Cardiac fibroblast (primary cell): ENCODE measurements at regions not wholly inside any gene's neighbourhood (a gene's known extent, or its start where the extent isn't known, plus 50 kb on each side); places are given as distances from the start of the nearest gene placed in this dataset.

Experiments
- DNase-seq, 2 donors: peaks; one replicate each; pipeline versions ENCODE4 v3.0.0 to v3.0.0-alpha.2; 2010; ENCODE audit warnings: low read depth in 2 of 2
- H3K4me3 ChIP-seq, 2 donors: replicated peaks in 1 of 2; 1 replicate in 1 of 2; 2 replicates in 1 of 2; pipeline ENCODE4 v1.5.1; 2011; ENCODE audit warnings: low read depth in 2 of 2, low read length in 2 of 2, mild to moderate bottlenecking in 2 of 2, moderate library complexity in 1 of 2
- CTCF ChIP-seq: IDR thresholded peaks from one replicate; pipeline ENCODE4 v1.5.1; 2011; ENCODE audit warnings: low read depth, mild to moderate bottlenecking, low read length, inconsistent platforms

GRCh38 chr18:65056575-65056974, 694.2 kb upstream of the CDH7 start:
- TF ChIP-seq CTCF = no peak
- no peak for DNase-seq
- no peak overlapping the region for H3K4me3 ChIP-seq

- no peak for TF ChIP-seq CTCF
- no peak for DNase-seq
- no peak overlapping the region for H3K4me3 ChIP-seq
Measured at GRCh38 chr18:65049586-65049985, 701.2 kb upstream of the CDH7 start.

- H3K4me3 ChIP-seq = no peak overlapping the region
- DNase-seq = no peak
- no peak for TF ChIP-seq CTCF
Measured at GRCh38 chr18:65039578-65039977, 711.2 kb upstream of the CDH7 start.

GRCh38 chr18:65035701-65036100, 715.1 kb upstream of the CDH7 start:
- no peak for TF ChIP-seq CTCF
- H3K4me3 ChIP-seq = no peak overlapping the region
- no peak for DNase-seq

GRCh38 chr18:65025756-65026155, 725.1 kb upstream of the CDH7 start:
- no peak for DNase-seq

GRCh38 chr18:65021021-65021420, 729.8 kb upstream of the CDH7 start:
- H3K4me3 ChIP-seq = no peak overlapping the region
- no peak for DNase-seq
- no peak for TF ChIP-seq CTCF

More at GRCh38 chr18:65025756-65026155, 725.1 kb upstream of the CDH7 start:
- H3K4me3 ChIP-seq = no peak overlapping the region
- no peak for TF ChIP-seq CTCF

GRCh38 chr18:65018184-65018583, 732.6 kb upstream of the CDH7 start:
- no peak for DNase-seq
- no peak overlapping the region for H3K4me3 ChIP-seq
- TF ChIP-seq CTCF = no peak
